ENCODE measurements at regions not wholly inside any gene's neighbourhood (a gene's known extent, or its start where the extent isn't known, plus 50 kb on each side); places are given as distances from the start of the nearest gene placed in this dataset.

DNA sequence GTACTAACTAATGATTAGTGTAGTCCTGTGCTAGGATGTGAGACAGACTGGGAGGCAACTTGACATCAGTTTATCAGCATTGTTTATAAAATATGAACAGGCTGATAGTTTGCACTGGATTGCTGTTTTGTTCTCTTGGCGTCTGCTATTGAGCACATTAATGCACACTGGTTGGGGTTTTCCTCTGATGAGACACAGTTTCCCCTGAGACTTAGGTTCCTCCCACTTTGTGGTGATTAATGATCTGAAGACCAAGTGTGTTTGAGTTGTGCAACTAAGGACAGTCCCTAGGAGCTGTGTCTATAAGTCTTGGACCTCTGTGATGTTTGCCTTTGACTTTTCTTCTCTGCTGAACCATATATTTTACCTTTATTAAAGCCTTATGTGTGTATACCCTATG is 1015.4 kb downstream of the AMY1C start:
- no peak overlapping the region for H3K4me3 ChIP-seq
- H3K4me1 ChIP-seq (replicated peaks; ENCODE audit: insufficient read depth), result no peaks in the 10 kb centered on the region
- no peak overlapping the region for H3K27ac ChIP-seq
- no peak overlapping the region for H2AFZ ChIP-seq
- no peaks in the 10 kb centered on the region for H3F3A ChIP-seq (ENCODE audit: insufficient read depth, low read depth)
- H4K20me1 ChIP-seq (ENCODE audit: insufficient read depth), result no peaks in the 10 kb centered on the region
- H3K27me3 ChIP-seq (ENCODE audit: insufficient read depth, low read depth), result no peaks in the 10 kb centered on the region
- H3K9me3 ChIP-seq (ENCODE audit: insufficient read depth, low read depth), result no peaks in the 10 kb centered on the region
- H3K4me2 ChIP-seq, result no peak overlapping the region
- intact Hi-C loops (cut with micrococcal nuclease; ENCODE audit: unreplicated experiment), result no loop called here
- DNase-seq, result no peak
- TF ChIP-seq EZH2 (IDR thresholded peaks at IDR 0.05; ENCODE audit: low read depth) (no peak), CTCF (conservative IDR thresholded peaks at IDR 0.05) (no peak)
- no peaks in the 10 kb centered on the region for H3K79me2 ChIP-seq (ENCODE audit: low read depth)
- no peaks in the 10 kb centered on the region for H3K36me3 ChIP-seq (ENCODE audit: low read depth)
- no peaks in the 10 kb centered on the region for H3K9me2 ChIP-seq (ENCODE audit: insufficient read depth)
- POLR2A ChIA-PET (ENCODE audit: unreplicated experiment), result no interaction called here
- CTCF ChIA-PET, result no interaction called here
- BruUV-seq (replicated peaks), result no TSS peak

- Histone ChIP-seq H3K27ac (no peak overlapping the region), H3K4me1 (replicated peaks; ENCODE audit: insufficient read depth) (no peaks in the 10 kb centered on the region), H3K36me3 (ENCODE audit: low read depth) (no peaks in the 10 kb centered on the region), H2AFZ (no peak overlapping the region), H3K4me3 (no peak overlapping the region), H3F3A (ENCODE audit: insufficient read depth, low read depth) (no peaks in the 10 kb centered on the region), H3K27me3 (ENCODE audit: insufficient read depth, low read depth) (no peaks in the 10 kb centered on the region), H3K4me2 (no peak overlapping the region), H3K9me2 (ENCODE audit: insufficient read depth) (no peaks in the 10 kb centered on the region), H4K20me1 (ENCODE audit: insufficient read depth) (no peaks in the 10 kb centered on the region), H3K79me2 (ENCODE audit: low read depth) (no peaks in the 10 kb centered on the region), H3K9me3 (ENCODE audit: insufficient read depth, low read depth) (no peaks in the 10 kb centered on the region)
- no peak for TF ChIP-seq CTCF (conservative IDR thresholded peaks at IDR 0.05)
- TF ChIP-seq EZH2 (IDR thresholded peaks at IDR 0.05; ENCODE audit: low read depth), result no peak
- no peak for DNase-seq
- intact Hi-C loops (cut with micrococcal nuclease; ENCODE audit: unreplicated experiment), result no loop called here
- ChIA-PET POLR2A (ENCODE audit: unreplicated experiment) (no interaction called here), CTCF (interaction anchor here (0.7 kb wide), 1 partner anchor 164 kb away, joined by 5 read pairs; no protein-coding TSS in a partner anchor)
- BruUV-seq (replicated peaks), result no TSS peak
These were observed 1018.8 kb downstream of the AMY1C start for GRCh38 chr1:104768466-104768865.

GRCh38 chr1:104780470-104781078 is 1030.9 kb downstream of the AMY1C start:
- TF ChIP-seq EZH2 (IDR thresholded peaks at IDR 0.05; ENCODE audit: low read depth) (no peak), CTCF (conservative IDR thresholded peaks at IDR 0.05) (peak; percentile 96)
- CTCF ChIA-PET, result interaction anchor here (1.0 kb wide), 1 partner anchor 1013 kb away, joined by 3 read pairs; no protein-coding TSS in a partner anchor

More at GRCh38 chr1:104780470-104781078, 1030.9 kb downstream of the AMY1C start:
- Histone ChIP-seq H3F3A (ENCODE audit: insufficient read depth, low read depth) (no peaks in the 10 kb centered on the region), H3K27me3 (ENCODE audit: insufficient read depth, low read depth) (no peaks in the 10 kb centered on the region), H3K79me2 (ENCODE audit: low read depth) (no peaks in the 10 kb centered on the region), H2AFZ (no peak overlapping the region), H3K4me1 (replicated peaks; ENCODE audit: insufficient read depth) (no peaks in the 10 kb centered on the region), H4K20me1 (ENCODE audit: insufficient read depth) (no peaks in the 10 kb centered on the region), H3K36me3 (ENCODE audit: low read depth) (no peaks in the 10 kb centered on the region), H3K27ac (no peak overlapping the region), H3K9me2 (ENCODE audit: insufficient read depth) (no peaks in the 10 kb centered on the region), H3K4me2 (no peak overlapping the region), H3K9me3 (ENCODE audit: insufficient read depth, low read depth) (no peaks in the 10 kb centered on the region), H3K4me3 (no peak overlapping the region)
- peak in 1 of 2 experiments; percentile 3 for DNase-seq
- BruUV-seq (replicated peaks), result no TSS peak
- intact Hi-C loops (cut with micrococcal nuclease; ENCODE audit: unreplicated experiment), result loop anchor here (1.0 to 2.0 kb wide), 2 partner anchors 356 to 1013 kb away; no protein-coding TSS in a partner anchor
- POLR2A ChIA-PET (ENCODE audit: unreplicated experiment), result no interaction called here

Measured in PC-9 (cell line).